ENCODE measurements at regions not wholly inside any gene's neighbourhood (a gene's known extent, or its start where the extent isn't known, plus 50 kb on each side); places are given as distances from the start of the nearest gene placed in this dataset.

- TF ChIP-seq CTCF (IDR thresholded peaks at IDR 0.05) (no peak), POLR2A (IDR thresholded peaks at IDR 0.05) (no peak)
These were observed 1091.8 kb downstream of the RAPGEF2 start for GRCh38 chr4:160194716-160195115.

Measured in lower leg skin (tissue), 3 donors.